HCT116 (cell line): ENCODE measurements at regions not wholly inside any gene's neighbourhood (a gene's known extent, or its start where the extent isn't known, plus 50 kb on each side); places are given as distances from the start of the nearest gene placed in this dataset.

Experiments
- ATAC-seq: fragments of 200-7000 bp; cut with Tn5 transposase; 2 replicates; pipeline ENCODE4 v1.9.1; 2020; ENCODE audit warnings: mild to moderate bottlenecking, moderate library complexity
- BruUV-seq: library from RNA; stranded (reverse); fragments of 400-500 nt; replicated peaks from 2 replicates; lab custom pipeline; 2021; lab: Mats Ljungman, UMichigan
- CTCF ChIA-PET: fragments of 300-600 bp; sonication (Branson Sonifier 250); formaldehyde crosslinking; loops from one replicate; lab custom pipeline; 2021; ENCODE audit warnings: antibody characterized with exemption; lab: Charles Lee
- POLR2A ChIA-PET: fragments of 300-600, 350-600 bp; sonication (Branson Sonifier 250); formaldehyde crosslinking; loops from one replicate; lab custom pipeline; 2021; ENCODE audit warnings: antibody characterized with exemption; lab: Charles Lee
- RAD21 ChIA-PET, 2 experiments: fragments of 300-600 bp; sonication (Branson Sonifier 250); formaldehyde crosslinking; loops; one replicate each; lab custom pipeline; 2023; ENCODE audit warnings: low total read pairs in 2 of 2; ENCODE audit not compliant: uncharacterized antibody in 2 of 2, unreplicated experiment in 2 of 2, low non-redundant PET in 1 of 2; lab: Charles Lee
- DNase-seq: peaks from one replicate; pipeline ENCODE4 v3.0.0-alpha.2; 2010; ENCODE audit warnings: low read depth, low spot score
- H2AFZ ChIP-seq: fragments of 200-600 bp; shearing (Covaris generic), sonication (generic); 2 replicates; pipeline ENCODE4 v1.6.1; 2017; ENCODE audit warnings: low read depth, mixed run types, mixed read lengths, antibody characterized with exemption, low read length; ENCODE audit not compliant: poor library complexity, severe bottlenecking
- H3K27ac ChIP-seq: 2 replicates; pipeline ENCODE4 v1.5.1; 2012; ENCODE audit warnings: low read depth, low read length
- H3K27me3 ChIP-seq: fragments of 200-600 bp; sonication (generic); 2 replicates; pipeline ENCODE4 v1.6.1; 2016; ENCODE audit warnings: mixed run types, low read length, mixed read lengths; ENCODE audit not compliant: insufficient read depth
- H3K36me3 ChIP-seq, 2 experiments: fragments of 200-500 bp in 1 of 2; fragments of 200-600 bp in 1 of 2; sonication (Bioruptor generic) in 1 of 2; sonication (generic) in 1 of 2; 2 replicates each; pipeline versions ENCODE4 v1.5.1 to v1.6.1; 2014 to 2016; ENCODE audit warnings: low read length in 2 of 2, inconsistent platforms in 1 of 2, mixed read lengths in 1 of 2, mixed run types in 1 of 2; ENCODE audit not compliant: insufficient read depth in 2 of 2, control insufficient read depth in 1 of 2
- H3K4me1 ChIP-seq, 2 experiments: fragments of 200-600 bp in 1 of 2; sonication (generic) in 1 of 2; 2 replicates each; pipeline versions ENCODE4 v1.5.1 to v1.6.1; 2012 to 2017; ENCODE audit warnings: low read length in 2 of 2, inconsistent platforms in 1 of 2, mild to moderate bottlenecking in 1 of 2, mixed read lengths in 1 of 2, mixed run types in 1 of 2, moderate library complexity in 1 of 2; ENCODE audit not compliant: insufficient read depth in 2 of 2, control insufficient read depth in 1 of 2
- H3K4me2 ChIP-seq: fragments of 200-600 bp; sonication (generic); 2 replicates; pipeline ENCODE4 v1.6.1; 2017; ENCODE audit warnings: mixed run types, low read length, mixed read lengths
- H3K4me3 ChIP-seq, 2 experiments: fragments of 200-600 bp in 1 of 2; sonication (generic) in 1 of 2; replicated peaks in 1 of 2; 2 replicates each; pipeline ENCODE4 v1.5.1; 2011 to 2016; ENCODE audit warnings: low read length in 2 of 2, control low read depth in 1 of 2, low read depth in 1 of 2, mild to moderate bottlenecking in 1 of 2, mixed read lengths in 1 of 2, mixed run types in 1 of 2
- H3K79me2 ChIP-seq: fragments of 200-600 bp; sonication (generic); 2 replicates; pipeline ENCODE4 v1.6.1; 2017; ENCODE audit warnings: mild to moderate bottlenecking, mixed run types, low read length, moderate library complexity, mixed read lengths; ENCODE audit not compliant: insufficient read depth
- H3K9ac ChIP-seq: fragments of 200-600 bp; sonication (generic); 2 replicates; pipeline ENCODE4 v1.6.1; 2016; ENCODE audit warnings: low read length, mixed read lengths
- H3K9me2 ChIP-seq: fragments of 200-600 bp; sonication (generic), shearing (Covaris generic); 2 replicates; pipeline ENCODE4 v1.6.1; 2017; ENCODE audit warnings: mixed run types, mild to moderate bottlenecking, moderate library complexity; ENCODE audit not compliant: insufficient read depth
- H3K9me3 ChIP-seq, 2 experiments: fragments of 200-500 bp in 1 of 2; fragments of 200-600 bp in 1 of 2; sonication (Bioruptor generic) in 1 of 2; sonication (generic) in 1 of 2; 2 replicates each; pipeline ENCODE4 v1.6.1; 2014 to 2017; ENCODE audit warnings: low read length in 2 of 2, mixed read lengths in 2 of 2, inconsistent platforms in 1 of 2, low read depth in 1 of 2, mild to moderate bottlenecking in 1 of 2, mixed run types in 1 of 2, moderate library complexity in 1 of 2; ENCODE audit not compliant: control insufficient read depth in 1 of 2, insufficient read depth in 1 of 2
- H4K20me1 ChIP-seq: fragments of 200-600 bp; sonication (generic), shearing (Covaris generic); 2 replicates; pipeline ENCODE4 v1.6.1; 2017; ENCODE audit warnings: mixed run types, mild to moderate bottlenecking, moderate library complexity; ENCODE audit not compliant: insufficient read depth
- CBX3 ChIP-seq: IDR thresholded peaks from 2 replicates; pipeline ENCODE4 v1.6.1; 2012; ENCODE audit warnings: low read depth
- EGR1 ChIP-seq: IDR thresholded peaks from 2 replicates; pipeline ENCODE4 v1.6.1; 2012; ENCODE audit warnings: low read depth
- POLR2A ChIP-seq: IDR thresholded peaks from 2 replicates; pipeline ENCODE4 v1.7.0; 2011; ENCODE audit warnings: borderline replicate concordance; ENCODE audit not compliant: insufficient read depth, insufficient read length; ENCODE audit errors: extremely low read depth
- SRF ChIP-seq: IDR thresholded peaks from 2 replicates; pipeline ENCODE4 v1.6.1; 2012; ENCODE audit warnings: low read depth
- YY1 ChIP-seq: IDR thresholded peaks from 2 replicates; pipeline ENCODE4 v1.6.1; 2011; ENCODE audit warnings: low read length, low read depth, moderate library complexity, mild to moderate bottlenecking; ENCODE audit not compliant: insufficient replicate concordance; ENCODE audit errors: extremely low read depth
- ZNF274 ChIP-seq: fragments of 200-500 bp; sonication (Bioruptor generic); IDR thresholded peaks from 2 replicates; pipeline ENCODE4 v1.6.1; 2014; ENCODE audit warnings: mild to moderate bottlenecking, low read depth, low read length, inconsistent platforms
- intact Hi-C: fragments of 100-400 bp; cut with micrococcal nuclease; formaldehyde crosslinking; loops from 2 replicates; pipeline ENCODE4 v1.10.0; 2022
- TF ChIP-seq, protein P1 (sequence below): IDR thresholded peaks from 2 replicates; pipeline ENCODE4 v1.6.1; 2012; ENCODE audit warnings: low read depth

DNA sequence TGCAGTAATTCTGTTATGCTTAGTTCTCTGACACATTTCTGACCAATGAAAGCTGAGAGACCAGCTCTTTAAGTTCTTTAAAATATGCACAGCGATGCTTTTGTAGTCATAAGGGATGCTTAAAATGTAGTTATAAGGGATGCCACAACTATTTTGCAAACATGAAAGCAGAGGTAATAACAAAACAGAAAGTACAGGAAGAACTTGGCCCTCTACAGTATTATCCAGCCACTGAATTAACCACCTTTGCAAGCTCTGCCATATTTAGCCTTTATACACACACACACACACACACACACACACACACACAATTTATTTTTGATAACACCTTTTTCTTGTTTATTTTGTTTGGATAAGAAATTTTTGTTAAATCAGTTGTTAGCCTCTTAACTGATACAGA, 590.0 kb downstream of the FAT4 start:
- no TSS peak for BruUV-seq
- no peaks in the 10 kb centered on the region for H3K36me3 ChIP-seq
- no peak for TF ChIP-seq CBX3
- TF ChIP-seq POLR2A: no peak
- TF ChIP-seq YY1: no peak
- TF ChIP-seq, protein P1, sequence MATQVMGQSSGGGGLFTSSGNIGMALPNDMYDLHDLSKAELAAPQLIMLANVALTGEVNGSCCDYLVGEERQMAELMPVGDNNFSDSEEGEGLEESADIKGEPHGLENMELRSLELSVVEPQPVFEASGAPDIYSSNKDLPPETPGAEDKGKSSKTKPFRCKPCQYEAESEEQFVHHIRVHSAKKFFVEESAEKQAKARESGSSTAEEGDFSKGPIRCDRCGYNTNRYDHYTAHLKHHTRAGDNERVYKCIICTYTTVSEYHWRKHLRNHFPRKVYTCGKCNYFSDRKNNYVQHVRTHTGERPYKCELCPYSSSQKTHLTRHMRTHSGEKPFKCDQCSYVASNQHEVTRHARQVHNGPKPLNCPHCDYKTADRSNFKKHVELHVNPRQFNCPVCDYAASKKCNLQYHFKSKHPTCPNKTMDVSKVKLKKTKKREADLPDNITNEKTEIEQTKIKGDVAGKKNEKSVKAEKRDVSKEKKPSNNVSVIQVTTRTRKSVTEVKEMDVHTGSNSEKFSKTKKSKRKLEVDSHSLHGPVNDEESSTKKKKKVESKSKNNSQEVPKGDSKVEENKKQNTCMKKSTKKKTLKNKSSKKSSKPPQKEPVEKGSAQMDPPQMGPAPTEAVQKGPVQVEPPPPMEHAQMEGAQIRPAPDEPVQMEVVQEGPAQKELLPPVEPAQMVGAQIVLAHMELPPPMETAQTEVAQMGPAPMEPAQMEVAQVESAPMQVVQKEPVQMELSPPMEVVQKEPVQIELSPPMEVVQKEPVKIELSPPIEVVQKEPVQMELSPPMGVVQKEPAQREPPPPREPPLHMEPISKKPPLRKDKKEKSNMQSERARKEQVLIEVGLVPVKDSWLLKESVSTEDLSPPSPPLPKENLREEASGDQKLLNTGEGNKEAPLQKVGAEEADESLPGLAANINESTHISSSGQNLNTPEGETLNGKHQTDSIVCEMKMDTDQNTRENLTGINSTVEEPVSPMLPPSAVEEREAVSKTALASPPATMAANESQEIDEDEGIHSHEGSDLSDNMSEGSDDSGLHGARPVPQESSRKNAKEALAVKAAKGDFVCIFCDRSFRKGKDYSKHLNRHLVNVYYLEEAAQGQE: no peak
- H2AFZ ChIP-seq: peak overlapping the region; percentile 32
- H3K9ac ChIP-seq: no peak overlapping the region
- ChIA-PET POLR2A (no interaction called here), CTCF (no interaction called here), RAD21 (no interaction called here)
- no peak overlapping the region for H3K4me2 ChIP-seq
- intact Hi-C loops: no loop called here
- H3K9me2 ChIP-seq: no peaks in the 10 kb centered on the region
- no peak overlapping the region for H3K27ac ChIP-seq
- H3K79me2 ChIP-seq: no peaks in the 10 kb centered on the region
- no peaks in the 10 kb centered on the region for H3K9me3 ChIP-seq
- H4K20me1 ChIP-seq: no peaks in the 10 kb centered on the region
- no peaks in the 10 kb centered on the region for H3K27me3 ChIP-seq
- ATAC-seq (no peak), DNase-seq (no peak)
- no peaks in the 10 kb centered on the region for H3K4me1 ChIP-seq
- H3K4me3 ChIP-seq: no peak overlapping the region

DNA sequence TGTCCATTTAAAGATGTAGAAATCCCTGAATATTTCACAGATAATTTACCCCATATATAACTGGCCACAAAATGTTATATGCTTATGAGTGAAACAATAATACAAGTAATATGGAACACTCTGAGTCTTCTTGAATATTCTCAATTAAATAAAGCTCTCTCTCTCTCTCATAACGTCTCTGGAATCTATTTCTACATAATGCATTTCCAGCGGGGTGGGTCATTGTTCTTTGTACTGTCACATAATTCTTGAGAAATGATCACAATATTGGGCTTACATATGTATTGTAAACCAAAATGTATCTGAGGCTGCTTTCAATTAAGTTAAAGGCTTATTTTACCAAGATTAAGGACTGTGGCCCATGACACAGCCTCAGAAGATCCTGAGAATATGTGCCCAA, 596.3 kb downstream of the FAT4 start:
- no peak for DNase-seq
- no peak for ATAC-seq
- ChIA-PET POLR2A (no interaction called here), CTCF (no interaction called here), RAD21 (no interaction called here)
- no TSS peak for BruUV-seq
- Histone ChIP-seq H3K27ac (no peak overlapping the region), H3K27me3 (no peaks in the 10 kb centered on the region), H2AFZ (no peak overlapping the region), H3K9me2 (0 out of 2 replicates have a peak, but pooled peaks cover 4% of the 10 kb centered on the region), H3K4me3 (no peak overlapping the region), H3K9me3 (no peaks in the 10 kb centered on the region), H3K9ac (no peak overlapping the region), H3K79me2 (no peaks in the 10 kb centered on the region), H3K4me2 (no peak overlapping the region), H3K36me3 (no peaks in the 10 kb centered on the region), H4K20me1 (no peaks in the 10 kb centered on the region), H3K4me1 (no peaks in the 10 kb centered on the region)
- TF ChIP-seq EGR1: no peak
- no peak for TF ChIP-seq ZNF274
- no peak for TF ChIP-seq SRF
- intact Hi-C loops: no loop called here
